ENCODE measurements at regions not wholly inside any gene's neighbourhood (a gene's known extent, or its start where the extent isn't known, plus 50 kb on each side); places are given as distances from the start of the nearest gene placed in this dataset.

DNA sequence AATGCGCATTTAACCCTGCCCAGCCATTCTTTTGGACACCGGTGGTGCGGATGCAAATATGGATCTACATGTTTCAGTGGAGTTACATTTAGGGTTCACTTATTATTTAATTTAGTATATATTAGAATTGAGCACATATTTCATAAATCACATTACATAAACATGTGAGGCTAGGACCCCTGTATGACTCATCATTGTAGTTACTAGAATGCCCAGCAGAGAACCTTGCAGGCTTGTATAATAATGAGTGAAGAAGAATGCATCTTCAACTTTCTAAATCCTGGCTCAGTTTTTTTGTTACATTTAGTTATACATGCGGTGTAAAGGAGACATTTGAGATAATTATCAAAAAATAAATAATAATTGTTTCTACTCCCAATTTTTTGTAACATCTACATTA, 369.0 kb downstream of the ATP23 start:
- POLR2A ChIA-PET: interaction anchor here (0.9 to 1.6 kb wide), 4 partner anchors 27 to 318 kb away, joined by 3 to 7 read pairs (median 4); no protein-coding TSS in a partner anchor
- Mint-ChIP-seq H3K27me3 (ENCODE audit: insufficient read depth, unreplicated experiment) (no peaks in the 10 kb centered on the region), H3K4me1 (ENCODE audit: insufficient read depth, unreplicated experiment) (peaks cover 21% of the 10 kb centered on the region), H3K9me3 (ENCODE audit: unreplicated experiment) (no peaks in the 10 kb centered on the region), H3K27ac (ENCODE audit: low read depth, unreplicated experiment) (no peak overlapping the region), H3K36me3 (ENCODE audit: insufficient read depth, unreplicated experiment) (no peaks in the 10 kb centered on the region), H3K4me3 (ENCODE audit: unreplicated experiment) (peak overlapping the region; percentile 8)
- intact Hi-C loops (cut with micrococcal nuclease): loop anchor here (2.0 kb wide), 1 partner anchor 244 kb away; no protein-coding TSS in a partner anchor
- DNase-seq (ENCODE audit: unreplicated experiment): peak; percentile 45
- BruUV-seq (replicated peaks): no TSS peak
- CTCF ChIA-PET: no interaction called here
- TF ChIP-seq CTCF (IDR thresholded peaks at IDR 0.05; ENCODE audit: unreplicated experiment): no peak

DNA sequence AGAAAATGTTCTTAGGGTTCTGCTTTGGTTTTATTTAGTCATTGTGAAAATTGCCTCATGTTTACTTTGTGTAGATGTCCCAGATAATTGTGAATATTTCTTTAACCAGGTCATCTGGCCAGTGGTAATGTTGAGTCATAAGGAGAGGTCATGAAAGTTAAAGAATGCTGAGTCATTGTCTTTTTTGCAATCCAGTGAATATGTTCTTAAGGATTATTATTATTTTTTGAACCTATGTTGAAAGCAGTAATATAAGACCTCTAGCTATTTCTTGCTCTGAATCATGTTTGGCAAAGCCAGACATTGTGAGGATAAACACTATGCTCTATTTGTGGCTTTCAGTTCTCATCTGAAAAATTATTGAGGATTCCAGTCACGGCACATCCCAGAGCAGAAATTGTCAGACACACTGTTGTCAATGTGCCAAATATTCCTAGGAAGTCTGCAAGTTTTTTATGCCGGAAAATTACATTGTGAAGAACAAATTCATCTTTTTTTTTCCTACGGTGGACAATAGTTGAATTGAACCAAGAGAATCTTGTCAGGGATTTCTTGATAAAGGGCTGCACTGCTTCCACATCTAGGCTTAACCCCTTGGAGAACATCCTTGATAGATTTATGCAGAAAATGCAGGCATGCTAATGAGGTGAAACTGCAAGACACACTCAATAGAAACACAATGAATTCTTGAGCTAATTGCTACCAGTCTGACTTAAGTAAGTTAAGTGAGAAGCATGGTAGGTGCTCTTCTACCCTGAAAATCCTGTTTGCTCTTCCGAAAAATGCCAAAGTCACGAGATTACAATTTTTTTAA, 369.6 kb downstream of the ATP23 start:
- no peak for TF ChIP-seq CTCF (IDR thresholded peaks at IDR 0.05; ENCODE audit: unreplicated experiment)
- Mint-ChIP-seq H3K27me3 (ENCODE audit: insufficient read depth, unreplicated experiment) (no peaks in the 10 kb centered on the region), H3K9me3 (ENCODE audit: unreplicated experiment) (no peaks in the 10 kb centered on the region), H3K27ac (ENCODE audit: low read depth, unreplicated experiment) (no peak overlapping the region), H3K36me3 (ENCODE audit: insufficient read depth, unreplicated experiment) (no peaks in the 10 kb centered on the region), H3K4me1 (ENCODE audit: insufficient read depth, unreplicated experiment) (peaks cover 21% of the 10 kb centered on the region), H3K4me3 (ENCODE audit: unreplicated experiment) (peak overlapping the region; percentile 8)
- no TSS peak for BruUV-seq (replicated peaks)
- peak; percentile 93 for DNase-seq (ENCODE audit: unreplicated experiment)
- intact Hi-C loops (cut with micrococcal nuclease): loop anchor here (2.0 kb wide), 1 partner anchor 244 kb away; no protein-coding TSS in a partner anchor
- ChIA-PET CTCF (no interaction called here), POLR2A (interaction anchor here (0.6 to 1.6 kb wide), 5 partner anchors 26 to 319 kb away, joined by 3 to 7 read pairs (median 4); no protein-coding TSS in a partner anchor)

- H3K4me1 Mint-ChIP-seq (ENCODE audit: insufficient read depth, unreplicated experiment): peaks cover 21% of the 10 kb centered on the region
Observed at GRCh38 chr12:58313091-58313855, 371.9 kb downstream of the ATP23 start.

More at GRCh38 chr12:58313091-58313855, 371.9 kb downstream of the ATP23 start:
- H3K36me3 Mint-ChIP-seq (ENCODE audit: insufficient read depth, unreplicated experiment): no peaks in the 10 kb centered on the region
- H3K27me3 Mint-ChIP-seq (ENCODE audit: insufficient read depth, unreplicated experiment): no peaks in the 10 kb centered on the region
- intact Hi-C loops (cut with micrococcal nuclease): no loop called here
- no peak for TF ChIP-seq CTCF (IDR thresholded peaks at IDR 0.05; ENCODE audit: unreplicated experiment)
- BruUV-seq (replicated peaks): no TSS peak
- H3K27ac Mint-ChIP-seq (ENCODE audit: low read depth, unreplicated experiment): peak overlapping the region; percentile 59
- POLR2A ChIA-PET: no interaction called here
- H3K9me3 Mint-ChIP-seq (ENCODE audit: unreplicated experiment): peaks cover 8% of the 10 kb centered on the region
- no peak overlapping the region for H3K4me3 Mint-ChIP-seq (ENCODE audit: unreplicated experiment)
- CTCF ChIA-PET: no interaction called here
- DNase-seq (ENCODE audit: unreplicated experiment): peak; percentile 30

Measured in MCF 10A (cell line).